ENCODE measurements at regions not wholly inside any gene's neighbourhood (a gene's known extent, or its start where the extent isn't known, plus 50 kb on each side); places are given as distances from the start of the nearest gene placed in this dataset.
"Not testable (repeated sequence)": the region's sequence is repeated elsewhere in the genome, so short reads cannot be mapped to it uniquely, and the experiment has no call there.

- H4K8ac ChIP-seq (ENCODE audit: low read depth in 2 of 2, low read length in 2 of 2); H3K4ac ChIP-seq (ENCODE audit: low read depth, low read length); H3K4me2 ChIP-seq (ENCODE audit: low read depth, low read length); ATAC-seq (ENCODE audit: low read depth); H3K27ac ChIP-seq (ENCODE audit: insufficient read depth, low read length); H3K23ac ChIP-seq (ENCODE audit: low read depth, low read length); H3K9me1 ChIP-seq (ENCODE audit: insufficient read depth, low read length); H3K4me1 ChIP-seq (ENCODE audit: control insufficient read depth, insufficient read depth, low read length); dilution Hi-C loops (cut with HindIII; ENCODE audit: low sequenced_read_pairs, unreplicated experiment); H3K4me3 ChIP-seq (ENCODE audit: insufficient read depth, low read depth, low read length); POLR2A ChIA-PET (ENCODE audit: unreplicated experiment); H3K18ac ChIP-seq (ENCODE audit: low read depth, low read length); H2AK9ac ChIP-seq (replicated peaks; ENCODE audit: low read depth, low read length, poor library complexity); H4K5ac ChIP-seq (ENCODE audit: low read depth, low read length); intact Hi-C loops (cut with micrococcal nuclease); H2AFZ ChIP-seq (replicated peaks; ENCODE audit: low read length, poor library complexity); H3K14ac ChIP-seq (replicated peaks; ENCODE audit: low read depth, low read length); CTCF ChIA-PET; H3K79me1 ChIP-seq (ENCODE audit: low read depth in 1 of 2, low read length in 2 of 2); H3K27me3 ChIP-seq (ENCODE audit: control insufficient read depth, insufficient read depth, low read length); H2BK120ac ChIP-seq (ENCODE audit: low read depth, low read length); H3K9ac ChIP-seq (ENCODE audit: low read depth, low read length); H2BK5ac ChIP-seq (ENCODE audit: low read depth, low read length, poor library complexity, severe bottlenecking); DNase-seq; BruUV-seq (replicated peaks); H3K36me3 ChIP-seq (ENCODE audit: control insufficient read depth, insufficient read depth, low read length); H4K91ac ChIP-seq (ENCODE audit: insufficient read depth, low read depth, low read length); H2AK5ac ChIP-seq (ENCODE audit: low read depth, low read length); H2BK20ac ChIP-seq (ENCODE audit: low read depth, low read length); H3K56ac ChIP-seq (ENCODE audit: extremely low read depth, insufficient read depth, low read length); H3K9me3 ChIP-seq (ENCODE audit: control insufficient read depth, insufficient read depth, low read length); in situ Hi-C loops (cut with MboI; ENCODE audit: low sequenced_read_pairs); H2BK15ac ChIP-seq (ENCODE audit: low read depth, low read length); H4K20me1 ChIP-seq (ENCODE audit: insufficient read depth, low read length): not testable (repeated sequence)
- no CpG with 5 or more reads among the region's 5 CpGs for WGBS, 2 experiments (ENCODE audit: extremely low coverage in 2 of 2, insufficient read length in 1 of 2)
These were observed 51.4 kb upstream of the PIK3CB start for GRCh38 chr3:138886096-138886495.

Data from IMR-90 (cell line).